ENCODE measurements at regions not wholly inside any gene's neighbourhood (a gene's known extent, or its start where the extent isn't known, plus 50 kb on each side); places are given as distances from the start of the nearest gene placed in this dataset.
A peak's percentile ranks its signal among the peaks of the same experiment; 100 is the strongest.

- Histone ChIP-seq H3K36me3 (ENCODE audit: insufficient read depth) (no peaks in the 10 kb centered on the region), H3K27ac (ENCODE audit: low read depth) (no peak overlapping the region), H3K4me1 (ENCODE audit: insufficient read depth) (no peaks in the 10 kb centered on the region), H3K4me3 (ENCODE audit: low read depth, low read length) (no peak overlapping the region)
- WGBS: 58% methylated on average over 3 of the region's 3 CpGs
- no peak for DNase-seq (ENCODE audit: extremely low spot score)
Observed at GRCh38 chr9:16221822-16222547, 648.5 kb downstream of the BNC2 start.

GRCh38 chr9:16223074-16223871, 647.2 kb downstream of the BNC2 start:
- Histone ChIP-seq H3K4me1 (ENCODE audit: insufficient read depth) (no peaks in the 10 kb centered on the region), H3K4me3 (ENCODE audit: low read depth, low read length) (no peak overlapping the region), H3K27ac (ENCODE audit: low read depth) (no peak overlapping the region), H3K36me3 (ENCODE audit: insufficient read depth) (no peaks in the 10 kb centered on the region)
- no peak for DNase-seq (ENCODE audit: extremely low spot score)
- WGBS: 91% methylated on average over 17 of the region's 17 CpGs

- no peak overlapping the region for H3K4me3 ChIP-seq (ENCODE audit: low read depth, low read length)
- no peaks in the 10 kb centered on the region for H3K4me1 ChIP-seq (ENCODE audit: insufficient read depth)
- WGBS: 96% methylated on average over 10 of the region's 10 CpGs
- no peaks in the 10 kb centered on the region for H3K36me3 ChIP-seq (ENCODE audit: insufficient read depth)
- H3K27ac ChIP-seq (ENCODE audit: low read depth): no peak overlapping the region
- DNase-seq (ENCODE audit: extremely low spot score): no peak
Observed at GRCh38 chr9:16230731-16231130, 639.7 kb downstream of the BNC2 start.

GRCh38 chr9:16236311-16236710, 634.2 kb downstream of the BNC2 start:
- H3K27ac ChIP-seq (ENCODE audit: low read depth): no peak overlapping the region
- WGBS: 45% methylated on average over 8 of the region's 8 CpGs

GRCh38 chr9:16236882-16237281, 633.6 kb downstream of the BNC2 start:
- H3K4me3 ChIP-seq (ENCODE audit: low read depth, low read length): no peak overlapping the region
- no peaks in the 10 kb centered on the region for H3K36me3 ChIP-seq (ENCODE audit: insufficient read depth)
- no peak for DNase-seq (ENCODE audit: extremely low spot score)
- H3K27ac ChIP-seq (ENCODE audit: low read depth): no peak overlapping the region
- WGBS: 79% methylated on average over 7 of the region's 7 CpGs
- H3K4me1 ChIP-seq (ENCODE audit: insufficient read depth): no peaks in the 10 kb centered on the region

More at GRCh38 chr9:16236311-16236710, 634.2 kb downstream of the BNC2 start:
- H3K36me3 ChIP-seq (ENCODE audit: insufficient read depth): no peaks in the 10 kb centered on the region
- no peaks in the 10 kb centered on the region for H3K4me1 ChIP-seq (ENCODE audit: insufficient read depth)
- DNase-seq (ENCODE audit: extremely low spot score): no peak
- H3K4me3 ChIP-seq (ENCODE audit: low read depth, low read length): no peak overlapping the region

- no peak overlapping the region for H3K4me3 ChIP-seq (ENCODE audit: low read depth, low read length)
- H3K27ac ChIP-seq (ENCODE audit: low read depth): no peak overlapping the region
- H3K36me3 ChIP-seq (ENCODE audit: insufficient read depth): no peaks in the 10 kb centered on the region
- DNase-seq (ENCODE audit: extremely low spot score): no peak
- H3K4me1 ChIP-seq (ENCODE audit: insufficient read depth): no peaks in the 10 kb centered on the region
- 97% methylated on average over 5 of the region's 5 CpGs for WGBS
Observed at GRCh38 chr9:16238623-16239138, 631.8 kb downstream of the BNC2 start.

- no peak overlapping the region for H3K27ac ChIP-seq (ENCODE audit: low read depth)
- H3K4me3 ChIP-seq (ENCODE audit: low read depth, low read length): no peak overlapping the region
- no peaks in the 10 kb centered on the region for H3K4me1 ChIP-seq (ENCODE audit: insufficient read depth)
- WGBS: 78% methylated on average over 3 of the region's 3 CpGs
- no peak for DNase-seq (ENCODE audit: extremely low spot score)
- H3K36me3 ChIP-seq (ENCODE audit: insufficient read depth): no peaks in the 10 kb centered on the region
Observed at GRCh38 chr9:16241231-16241630, 629.2 kb downstream of the BNC2 start.

- no peaks in the 10 kb centered on the region for H3K4me1 ChIP-seq (ENCODE audit: insufficient read depth)
- 82% methylated on average over 5 of the region's 5 CpGs for WGBS
- H3K27ac ChIP-seq (ENCODE audit: low read depth): no peak overlapping the region
- no peak overlapping the region for H3K4me3 ChIP-seq (ENCODE audit: low read depth, low read length)
- DNase-seq (ENCODE audit: extremely low spot score): no peak
- no peaks in the 10 kb centered on the region for H3K36me3 ChIP-seq (ENCODE audit: insufficient read depth)
Observed at GRCh38 chr9:16243798-16244197, 626.7 kb downstream of the BNC2 start.

GRCh38 chr9:16245756-16246440, 624.6 kb downstream of the BNC2 start:
- Histone ChIP-seq H3K27ac (ENCODE audit: low read depth) (no peak overlapping the region), H3K4me3 (ENCODE audit: low read depth, low read length) (no peak overlapping the region), H3K4me1 (ENCODE audit: insufficient read depth) (no peaks in the 10 kb centered on the region), H3K36me3 (ENCODE audit: insufficient read depth) (no peaks in the 10 kb centered on the region)
- 80% methylated on average over 1 of the region's 1 CpG for WGBS
- no peak for DNase-seq (ENCODE audit: extremely low spot score)

- Histone ChIP-seq H3K4me3 (ENCODE audit: low read depth, low read length) (no peak overlapping the region), H3K27ac (ENCODE audit: low read depth) (no peak overlapping the region), H3K4me1 (ENCODE audit: insufficient read depth) (no peaks in the 10 kb centered on the region), H3K36me3 (ENCODE audit: insufficient read depth) (no peaks in the 10 kb centered on the region)
- 68% methylated on average over 6 of the region's 6 CpGs for WGBS
- DNase-seq (ENCODE audit: extremely low spot score): no peak
Observed at GRCh38 chr9:16246785-16247184, 623.7 kb downstream of the BNC2 start.

GRCh38 chr9:16247188-16247875, 623.1 kb downstream of the BNC2 start:
- H3K4me1 ChIP-seq (ENCODE audit: insufficient read depth): no peaks in the 10 kb centered on the region
- no peak overlapping the region for H3K27ac ChIP-seq (ENCODE audit: low read depth)
- H3K36me3 ChIP-seq (ENCODE audit: insufficient read depth): no peaks in the 10 kb centered on the region
- 71% methylated on average over 5 of the region's 5 CpGs for WGBS
- H3K4me3 ChIP-seq (ENCODE audit: low read depth, low read length): no peak overlapping the region
- no peak for DNase-seq (ENCODE audit: extremely low spot score)

GRCh38 chr9:16248822-16249221, 621.6 kb downstream of the BNC2 start:
- Histone ChIP-seq H3K36me3 (ENCODE audit: insufficient read depth) (no peaks in the 10 kb centered on the region), H3K27ac (ENCODE audit: low read depth) (no peak overlapping the region), H3K4me1 (ENCODE audit: insufficient read depth) (no peaks in the 10 kb centered on the region), H3K4me3 (ENCODE audit: low read depth, low read length) (no peak overlapping the region)
- DNase-seq (ENCODE audit: extremely low spot score): no peak
- WGBS: 79% methylated on average over 6 of the region's 6 CpGs

GRCh38 chr9:16252616-16253015, 617.9 kb downstream of the BNC2 start:
- no peak overlapping the region for H3K4me3 ChIP-seq (ENCODE audit: low read depth, low read length)
- H3K27ac ChIP-seq (ENCODE audit: low read depth): no peak overlapping the region
- DNase-seq (ENCODE audit: extremely low spot score): peak; percentile 11
- H3K36me3 ChIP-seq (ENCODE audit: insufficient read depth): no peaks in the 10 kb centered on the region
- WGBS: 46% methylated on average over 5 of the region's 5 CpGs
- no peaks in the 10 kb centered on the region for H3K4me1 ChIP-seq (ENCODE audit: insufficient read depth)
